SK-N-SH treated with all-trans-retinoic acid at 6 μM for 48 hours (cell line): ENCODE measurements at regions not wholly inside any gene's neighbourhood (a gene's known extent, or its start where the extent isn't known, plus 50 kb on each side); places are given as distances from the start of the nearest gene placed in this dataset.
"Not testable (repeated sequence)": the region's sequence is repeated elsewhere in the genome, so short reads cannot be mapped to it uniquely, and the experiment has no call there.

Experiments
- ESRRG ChIP-seq: fragments of 250-450 bp; sonication (Bioruptor Pico); IDR thresholded peaks from 2 replicates; pipeline ENCODE4 v1.6.1; 2021; ENCODE audit warnings: mild to moderate bottlenecking
- OSR1 ChIP-seq: fragments of 250-450 bp; sonication (Bioruptor Pico); IDR thresholded peaks from 2 replicates; pipeline ENCODE4 v1.8.0; 2022; ENCODE audit warnings: moderate library complexity, mild to moderate bottlenecking, inconsistent platforms
- ZFP3 ChIP-seq: fragments of 250-450 bp; sonication (Bioruptor Pico); IDR thresholded peaks from 2 replicates; pipeline ENCODE4 v1.5.0; 2020; ENCODE audit warnings: mild to moderate bottlenecking, moderate library complexity
- ZFP30 ChIP-seq: fragments of 450-650 bp; formaldehyde crosslinking; IDR thresholded peaks from 2 replicates; pipeline ENCODE4 v1.5.0; 2022; ENCODE audit warnings: mild to moderate bottlenecking, moderate library complexity

- not testable (repeated sequence) for TF ChIP-seq ZFP30; OSR1 (CRISPR knock-in tag); ESRRG; ZFP3 (CRISPR knock-in tag)
Measured at GRCh38 chr6:170146131-170146530, 144.7 kb downstream of the DLL1 start.
